Activated T-cell treated with anti-CD3 and anti-CD28 coated beads for 48 hours (primary cell): ENCODE measurements at regions not wholly inside any gene's neighbourhood (a gene's known extent, or its start where the extent isn't known, plus 50 kb on each side); places are given as distances from the start of the nearest gene placed in this dataset.

Source experiments
- DNase-seq: peaks from one replicate; pipeline ENCODE4 v3.0.0-alpha.2; 2020; ENCODE audit warnings: low read depth

GRCh38 chr6:4405621-4406212 is 270.3 kb upstream of the ECI2 start:
- no peak for DNase-seq

DNA sequence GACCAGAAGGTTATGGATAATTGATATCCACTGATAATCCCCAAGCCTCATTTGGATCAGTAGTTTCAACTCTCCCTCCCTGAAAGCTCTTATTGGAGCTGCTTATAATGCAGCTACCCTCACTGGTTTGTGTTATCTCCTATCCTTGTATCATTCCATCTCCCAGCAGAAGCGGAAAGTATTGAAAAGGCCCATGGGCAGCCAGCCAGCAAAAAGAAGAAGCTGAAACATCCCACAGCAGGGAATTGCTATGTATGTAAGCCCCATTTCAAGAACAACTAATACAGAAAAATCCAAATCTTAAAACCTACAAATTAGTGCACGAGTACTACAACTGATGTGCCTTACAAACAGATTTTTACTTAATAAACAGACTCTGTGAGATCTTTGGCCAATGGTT is 269.0 kb upstream of the ECI2 start:
- no peak for DNase-seq

- DNase-seq = no peak
These were observed 268.5 kb upstream of the ECI2 start for GRCh38 chr6:4403828-4404227.

DNA sequence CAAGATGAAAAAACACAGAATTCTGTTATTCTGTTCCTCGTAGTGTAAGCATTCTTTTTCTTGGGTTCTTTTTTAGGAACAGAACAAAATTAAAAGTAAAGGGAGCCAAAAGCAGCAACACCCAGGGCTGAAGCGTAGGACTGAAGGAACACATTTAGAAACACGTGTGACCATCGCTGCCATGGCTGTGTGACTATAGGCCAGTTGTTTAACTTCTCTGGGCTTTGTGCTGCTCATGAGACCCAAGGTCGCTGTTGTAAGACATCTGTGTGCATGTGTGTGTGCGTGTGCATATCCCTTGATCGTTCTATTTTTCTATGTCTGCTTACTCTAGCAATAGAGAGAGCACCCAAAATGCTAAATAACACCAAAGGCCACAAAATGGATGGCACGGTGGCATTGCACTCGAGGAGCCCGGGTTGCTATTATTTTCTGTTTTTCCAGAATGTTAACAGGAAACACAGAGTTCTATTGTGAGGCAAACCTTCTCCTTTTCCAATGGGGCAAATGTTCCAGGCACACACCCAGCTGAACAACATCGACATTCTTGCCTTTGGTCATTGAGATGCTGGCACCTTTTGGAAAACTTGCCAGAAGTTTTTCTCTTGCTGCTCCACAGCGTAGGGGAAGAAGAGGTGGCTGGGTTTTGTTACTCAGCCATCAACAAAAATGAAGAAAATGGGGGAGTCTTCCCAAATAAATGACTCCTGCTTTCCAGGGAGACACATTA is 267.8 kb upstream of the ECI2 start:
- no peak for DNase-seq

DNA sequence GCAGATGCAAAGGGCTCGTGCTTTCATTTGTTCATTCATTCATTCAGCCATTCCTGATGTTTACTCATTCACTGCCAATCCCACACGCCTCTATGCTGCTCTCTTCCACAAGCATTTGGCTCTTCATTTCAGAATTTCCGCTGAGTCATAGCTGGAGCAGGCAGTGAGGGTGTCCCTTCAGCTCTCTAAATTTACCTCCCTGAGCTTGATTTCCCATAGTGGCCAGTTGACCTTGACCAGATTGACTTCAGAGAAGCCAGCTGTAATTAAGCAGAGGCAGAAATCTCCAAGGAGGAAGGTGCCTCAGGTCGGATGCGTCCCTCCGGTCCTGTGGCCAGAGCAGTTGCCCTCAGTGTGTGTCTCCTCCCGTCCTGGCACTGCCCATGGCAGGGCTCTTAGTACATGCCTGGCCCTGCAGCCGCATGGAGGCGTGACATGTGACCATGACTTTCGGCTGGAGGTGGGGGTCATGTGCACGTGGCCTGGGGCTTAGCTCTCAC is 267.2 kb upstream of the ECI2 start:
- DNase-seq = no peak

DNA sequence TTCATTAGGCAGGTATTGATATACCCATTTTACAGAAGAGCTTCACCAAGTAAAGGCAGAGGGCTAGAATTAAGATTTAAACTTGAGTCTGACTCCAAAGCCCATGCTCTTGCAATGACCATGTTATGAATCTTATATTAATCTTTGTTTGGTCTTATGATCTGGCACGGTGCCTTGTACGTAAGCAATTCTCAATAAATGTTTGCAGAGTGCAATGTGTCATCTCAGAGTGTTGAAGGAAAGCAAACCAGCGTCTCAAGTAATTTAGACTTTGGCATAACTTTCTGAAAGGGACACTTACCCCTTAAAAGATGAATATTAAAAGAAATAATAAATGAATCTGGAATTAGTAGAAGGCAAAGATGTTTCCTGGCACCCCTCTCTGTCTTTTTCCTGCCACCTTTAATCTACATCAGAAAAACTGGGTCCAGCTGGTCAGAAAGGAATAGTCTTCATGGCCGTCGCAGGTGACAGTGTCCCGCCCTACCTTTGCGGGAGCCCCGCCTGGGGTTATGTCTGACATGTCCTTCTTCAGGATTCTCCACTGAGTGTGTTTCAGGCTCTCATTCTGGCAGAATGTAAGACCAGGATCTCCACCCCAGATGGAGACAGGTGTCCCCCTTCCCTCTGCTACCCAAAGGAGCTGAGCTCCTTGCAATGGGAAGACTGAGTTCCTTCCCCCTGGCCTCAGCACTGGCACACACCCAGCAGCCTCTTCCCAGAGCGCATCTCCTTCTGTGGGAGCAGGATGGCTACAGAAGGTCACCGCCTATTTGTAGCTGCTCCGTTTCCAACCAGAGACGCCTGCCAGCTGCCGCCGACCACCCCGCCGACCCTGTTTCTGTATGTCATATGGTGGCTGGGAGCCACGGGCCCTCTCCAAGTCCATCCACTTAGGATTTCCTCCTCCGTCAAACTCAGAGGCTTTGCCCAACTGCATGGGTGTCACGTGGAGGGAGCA is 266.3 kb upstream of the ECI2 start:
- DNase-seq = no peak

GRCh38 chr6:4399656-4400055 is 264.3 kb upstream of the ECI2 start:
- DNase-seq = no peak

DNA sequence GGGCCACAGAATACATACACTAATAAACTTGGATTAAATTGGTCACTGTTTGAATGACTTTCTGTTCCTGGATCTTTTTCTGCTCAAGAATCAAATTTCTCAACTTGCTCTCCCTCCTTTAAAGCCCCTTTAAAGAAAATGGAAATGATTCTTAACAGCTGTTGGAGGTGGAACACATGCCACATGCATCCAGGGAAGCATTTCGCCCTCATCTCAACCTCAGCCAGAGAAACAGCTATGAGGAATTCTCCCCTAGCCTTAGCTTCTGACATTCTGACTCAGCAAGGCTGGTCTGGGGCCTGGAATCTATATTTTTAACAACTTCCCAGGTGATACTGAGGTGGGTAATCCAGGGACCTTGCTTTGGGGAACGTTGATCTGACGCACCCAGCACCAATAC is 263.4 kb upstream of the ECI2 start:
- DNase-seq = no peak

GRCh38 chr6:4397307-4397706 is 261.9 kb upstream of the ECI2 start:
- DNase-seq = no peak

DNA sequence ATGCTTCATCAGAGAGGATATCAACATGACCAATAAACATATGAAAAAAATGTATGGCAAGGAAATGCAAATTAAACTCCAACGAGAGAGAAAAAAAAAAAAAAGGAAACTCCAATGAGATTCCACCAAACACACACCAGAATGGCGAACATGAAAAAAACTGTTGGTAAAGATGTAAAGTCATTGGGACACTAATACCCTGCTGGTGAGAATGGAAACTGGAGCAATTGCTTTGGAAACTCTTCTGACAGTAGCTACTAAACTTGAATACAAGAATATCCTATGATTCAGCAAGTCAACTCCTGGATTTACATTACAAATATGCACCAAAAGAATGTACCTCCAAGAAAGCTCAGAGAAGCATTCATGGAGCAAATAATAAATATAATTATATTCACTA is 260.7 kb upstream of the ECI2 start:
- no peak for DNase-seq

DNA sequence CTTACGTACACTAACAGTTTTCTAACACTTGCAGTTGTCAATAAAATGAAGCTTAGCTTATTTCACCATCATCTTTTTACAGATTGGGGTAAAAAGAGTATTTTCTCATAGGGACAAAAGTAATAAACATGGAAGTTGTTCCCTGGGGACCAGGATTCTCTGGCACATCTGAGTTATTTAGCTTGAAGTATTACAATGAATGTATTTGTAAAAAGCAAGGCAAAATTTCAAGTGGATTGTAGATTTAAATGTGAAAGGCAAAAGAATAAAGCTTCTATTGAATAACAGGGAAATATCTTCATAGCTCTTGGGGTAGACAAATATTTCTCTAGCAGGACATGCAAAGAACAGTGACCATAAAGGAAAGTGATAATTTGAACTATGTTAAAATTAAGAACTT is 260.0 kb upstream of the ECI2 start:
- no peak for DNase-seq

GRCh38 chr6:4394786-4395185 is 259.4 kb upstream of the ECI2 start:
- no peak for DNase-seq

DNA sequence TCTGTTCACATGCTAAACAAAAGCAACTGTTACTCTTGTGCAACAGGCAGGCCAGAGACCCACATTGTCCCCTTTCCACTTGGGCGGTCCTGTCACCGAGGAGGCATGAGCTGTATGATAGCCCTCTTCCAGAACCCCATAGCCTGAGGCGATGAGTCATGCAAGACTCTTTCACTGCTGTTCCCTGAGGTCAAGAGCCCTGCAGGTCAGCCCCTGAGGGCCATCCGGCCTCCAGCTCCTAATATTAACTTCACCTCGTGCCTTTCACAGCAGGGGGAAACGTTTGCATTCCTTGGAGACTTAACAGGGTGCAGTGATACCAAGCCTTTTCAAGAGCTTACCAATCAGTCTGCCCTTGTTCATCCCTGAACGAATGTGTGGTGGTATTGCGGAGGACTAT is 253.3 kb upstream of the ECI2 start:
- DNase-seq = no peak

DNA sequence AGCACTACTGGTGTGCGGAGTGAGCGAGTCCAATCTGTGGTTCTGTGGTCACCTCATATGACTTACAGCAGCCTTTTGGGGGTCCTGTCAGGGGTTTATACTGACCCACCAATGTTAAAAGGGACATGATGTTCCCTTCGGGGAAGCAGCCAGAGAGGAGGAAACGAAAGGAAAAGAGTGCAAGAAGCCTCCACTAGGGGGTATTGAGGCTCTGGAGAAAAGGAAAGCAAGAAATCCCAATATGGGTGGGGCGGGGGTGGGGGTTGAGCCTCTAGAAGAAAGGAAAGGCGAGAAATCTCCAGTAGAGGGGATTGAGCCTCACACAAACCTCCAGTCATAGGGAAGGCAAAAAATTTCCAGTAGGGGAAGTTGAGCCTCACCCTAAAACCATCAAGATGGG is 249.3 kb upstream of the ECI2 start:
- no peak for DNase-seq

GRCh38 chr6:4383910-4384638 is 248.7 kb upstream of the ECI2 start:
- no peak for DNase-seq

GRCh38 chr6:4382362-4382853 is 247.0 kb upstream of the ECI2 start:
- DNase-seq = no peak

GRCh38 chr6:4381381-4381780 is 246.0 kb upstream of the ECI2 start:
- no peak for DNase-seq

- no peak for DNase-seq
These were observed 245.5 kb upstream of the ECI2 start for GRCh38 chr6:4380881-4381281.

- DNase-seq = no peak
These were observed 244.6 kb upstream of the ECI2 start for GRCh38 chr6:4379958-4380357.

- DNase-seq = no peak
These were observed 243.1 kb upstream of the ECI2 start for GRCh38 chr6:4378319-4378996.

- DNase-seq = no peak
These were observed 242.2 kb upstream of the ECI2 start for GRCh38 chr6:4377603-4378002.
